ENCODE measurements at regions not wholly inside any gene's neighbourhood (a gene's known extent, or its start where the extent isn't known, plus 50 kb on each side); places are given as distances from the start of the nearest gene placed in this dataset.
"Not testable (repeated sequence)": the region's sequence is repeated elsewhere in the genome, so short reads cannot be mapped to it uniquely, and the experiment has no call there.

GRCh38 chr1:229913489-229913888 lies 153.5 kb upstream of the GALNT2 start:
- TF ChIP-seq SMAD3 (CRISPR knock-in tag; IDR thresholded peaks at IDR 0.05; ENCODE audit: borderline replicate concordance) (no peak), PRDM15 (CRISPR knock-in tag; IDR thresholded peaks at IDR 0.05) (no peak), CTCF (IDR thresholded peaks at IDR 0.05) (no peak), E2F5 (CRISPR knock-in tag; IDR thresholded peaks at IDR 0.05) (no peak), FOXP1 (CRISPR knock-in tag; IDR thresholded peaks at IDR 0.05; ENCODE audit: borderline replicate concordance) (no peak), NR3C1 (CRISPR knock-in tag; conservative IDR thresholded peaks at IDR 0.05; ENCODE audit: low read depth) (no peak), ATF3 (CRISPR knock-in tag; conservative IDR thresholded peaks at IDR 0.05) (no peak), NFATC4 (CRISPR knock-in tag; IDR thresholded peaks at IDR 0.05) (no peak), SMAD4 (CRISPR knock-in tag; IDR thresholded peaks at IDR 0.05) (no peak), EMX1 (CRISPR knock-in tag; IDR thresholded peaks at IDR 0.05) (no peak), NFYB (CRISPR knock-in tag; conservative IDR thresholded peaks at IDR 0.05; ENCODE audit: low read depth) (no peak), ZNF416 (CRISPR knock-in tag; IDR thresholded peaks at IDR 0.05) (no peak), JUN (CRISPR knock-in tag; IDR thresholded peaks at IDR 0.05) (no peak), CREM (CRISPR knock-in tag; IDR thresholded peaks at IDR 0.05) (no peak), CREB1 (CRISPR knock-in tag; IDR thresholded peaks at IDR 0.05) (no peak)
- TF ChIP-seq, protein P1, sequence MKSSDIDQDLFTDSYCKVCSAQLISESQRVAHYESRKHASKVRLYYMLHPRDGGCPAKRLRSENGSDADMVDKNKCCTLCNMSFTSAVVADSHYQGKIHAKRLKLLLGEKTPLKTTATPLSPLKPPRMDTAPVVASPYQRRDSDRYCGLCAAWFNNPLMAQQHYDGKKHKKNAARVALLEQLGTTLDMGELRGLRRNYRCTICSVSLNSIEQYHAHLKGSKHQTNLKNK (CRISPR knock-in tag; IDR thresholded peaks at IDR 0.05), result no peak
- TF ChIP-seq, protein P2, sequence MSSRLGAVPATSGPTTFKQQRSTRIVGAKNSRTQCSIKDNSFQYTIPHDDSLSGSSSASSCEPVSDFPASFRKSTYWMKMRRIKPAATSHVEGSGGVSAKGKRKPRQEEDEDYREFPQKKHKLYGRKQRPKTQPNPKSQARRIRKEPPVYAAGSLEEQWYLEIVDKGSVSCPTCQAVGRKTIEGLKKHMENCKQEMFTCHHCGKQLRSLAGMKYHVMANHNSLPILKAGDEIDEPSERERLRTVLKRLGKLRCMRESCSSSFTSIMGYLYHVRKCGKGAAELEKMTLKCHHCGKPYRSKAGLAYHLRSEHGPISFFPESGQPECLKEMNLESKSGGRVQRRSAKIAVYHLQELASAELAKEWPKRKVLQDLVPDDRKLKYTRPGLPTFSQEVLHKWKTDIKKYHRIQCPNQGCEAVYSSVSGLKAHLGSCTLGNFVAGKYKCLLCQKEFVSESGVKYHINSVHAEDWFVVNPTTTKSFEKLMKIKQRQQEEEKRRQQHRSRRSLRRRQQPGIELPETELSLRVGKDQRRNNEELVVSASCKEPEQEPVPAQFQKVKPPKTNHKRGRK (CRISPR knock-in tag; IDR thresholded peaks at IDR 0.05; ENCODE audit: borderline replicate concordance), result no peak
- H3K27me3 Mint-ChIP-seq (ENCODE audit: low read depth), result no peaks in the 10 kb centered on the region
- H3K9me3 Mint-ChIP-seq, result no peaks in the 10 kb centered on the region
- ChIA-PET POLR2A (no interaction called here), CTCF (interaction anchor here (2.0 kb wide), 1 partner anchor 65 kb away, joined by 7 read pairs; no protein-coding TSS in a partner anchor)
- no peak for ATAC-seq
- no peak overlapping the region for H3K27ac Mint-ChIP-seq
- H3K4me3 Mint-ChIP-seq, result no peak overlapping the region
- no peak for DNase-seq (ENCODE audit: low spot score)
- no peaks in the 10 kb centered on the region for H3K36me3 Mint-ChIP-seq
- H3K4me1 Mint-ChIP-seq, result no peaks in the 10 kb centered on the region

DNA sequence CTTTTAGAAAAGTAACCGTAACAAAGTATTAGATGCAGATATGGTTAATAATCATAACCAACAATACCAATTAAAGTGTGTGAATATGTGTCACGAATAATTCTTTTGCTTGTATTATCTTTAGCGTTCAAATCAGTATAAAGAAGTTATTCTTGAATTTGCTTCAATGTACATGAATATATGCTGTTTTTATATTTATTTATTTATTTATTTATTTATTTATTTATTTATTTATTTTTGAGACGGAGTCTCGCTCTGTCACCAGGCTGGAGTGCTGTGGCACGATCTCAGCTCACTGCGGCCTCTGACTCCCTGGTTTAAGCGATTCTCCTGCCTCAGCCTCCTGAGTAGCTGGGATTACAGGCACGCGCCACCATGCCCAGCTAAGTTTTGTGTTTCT lies 147.6 kb upstream of the GALNT2 start:
- H3K27me3 Mint-ChIP-seq (ENCODE audit: low read depth); H3K9me3 Mint-ChIP-seq; H3K4me3 Mint-ChIP-seq; POLR2A ChIA-PET; H3K36me3 Mint-ChIP-seq; H3K4me1 Mint-ChIP-seq; DNase-seq (ENCODE audit: low spot score); ATAC-seq; H3K27ac Mint-ChIP-seq; CTCF ChIA-PET: not testable (repeated sequence)
